GM18861 (cell line): ENCODE measurements at regions not wholly inside any gene's neighbourhood (a gene's known extent, or its start where the extent isn't known, plus 50 kb on each side); places are given as distances from the start of the nearest gene placed in this dataset.
"Not testable (repeated sequence)": the region's sequence is repeated elsewhere in the genome, so short reads cannot be mapped to it uniquely, and the experiment has no call there.

Source experiments
- ATAC-seq: cut with Tn5 transposase; IDR thresholded peaks from one replicate; pipeline ENCODE4 v1.9.1; 2021; ENCODE audit not compliant: unreplicated experiment

GRCh38 chr19:28150129-28150528 lies 1062.8 kb downstream of the UQCRFS1 start:
- ATAC-seq, result no peak

- ATAC-seq, result no peak
Observed at GRCh38 chr19:28148554-28148953, 1064.4 kb downstream of the UQCRFS1 start.

GRCh38 chr19:28142258-28142657 lies 1070.7 kb downstream of the UQCRFS1 start:
- ATAC-seq, result no peak

GRCh38 chr19:28140201-28140600 lies 1072.8 kb downstream of the UQCRFS1 start:
- no peak for ATAC-seq

GRCh38 chr19:28137772-28138171 lies 1075.2 kb downstream of the UQCRFS1 start:
- no peak for ATAC-seq

GRCh38 chr19:28136796-28137195 lies 1076.2 kb downstream of the UQCRFS1 start:
- ATAC-seq, result no peak

GRCh38 chr19:28135825-28136224 lies 1077.1 kb downstream of the UQCRFS1 start:
- no peak for ATAC-seq

- no peak for ATAC-seq
Observed at GRCh38 chr19:28134311-28134710, 1078.6 kb downstream of the UQCRFS1 start.

GRCh38 chr19:28130881-28131280 lies 1082.1 kb downstream of the UQCRFS1 start:
- ATAC-seq, result not testable (repeated sequence)

- no peak for ATAC-seq
Observed at GRCh38 chr19:28130066-28130511, 1082.9 kb downstream of the UQCRFS1 start.

GRCh38 chr19:28128341-28128740 lies 1084.6 kb downstream of the UQCRFS1 start:
- no peak for ATAC-seq

- ATAC-seq, result no peak
Observed at GRCh38 chr19:28126135-28126898, 1086.6 kb downstream of the UQCRFS1 start.

GRCh38 chr19:28122734-28123133 lies 1090.2 kb downstream of the UQCRFS1 start:
- no peak for ATAC-seq

GRCh38 chr19:28118235-28118634 lies 1094.7 kb downstream of the UQCRFS1 start:
- no peak for ATAC-seq

- ATAC-seq, result no peak
Observed at GRCh38 chr19:28117143-28117542, 1095.8 kb downstream of the UQCRFS1 start.

GRCh38 chr19:28116379-28116778 lies 1096.6 kb downstream of the UQCRFS1 start:
- ATAC-seq, result not testable (repeated sequence)

GRCh38 chr19:28103921-28104320 lies 1109.0 kb downstream of the UQCRFS1 start:
- ATAC-seq, result no peak

- ATAC-seq, result not testable (repeated sequence)
Observed at GRCh38 chr19:28084659-28085157, 1128.2 kb downstream of the UQCRFS1 start.

- ATAC-seq, result no peak
Observed at GRCh38 chr19:28076628-28077027, 1136.3 kb downstream of the UQCRFS1 start.

GRCh38 chr19:28075229-28075628 lies 1137.7 kb downstream of the UQCRFS1 start:
- ATAC-seq, result no peak

- no peak for ATAC-seq
Observed at GRCh38 chr19:28074773-28075172, 1138.2 kb downstream of the UQCRFS1 start.

GRCh38 chr19:28067882-28068281 lies 1145.1 kb downstream of the UQCRFS1 start:
- ATAC-seq, result no peak

- ATAC-seq, result no peak
Observed at GRCh38 chr19:28066988-28067387, 1146.0 kb downstream of the UQCRFS1 start.
